Head of caudate nucleus (tissue), 42 donors: ENCODE measurements at regions not wholly inside any gene's neighbourhood (a gene's known extent, or its start where the extent isn't known, plus 50 kb on each side); places are given as distances from the start of the nearest gene placed in this dataset.
"Not testable (repeated sequence)": the region's sequence is repeated elsewhere in the genome, so short reads cannot be mapped to it uniquely, and the experiment has no call there.

Experiments
- DNase-seq, 42 donors: peaks; one replicate each; pipeline versions ENCODE4 v3.0.0 to v3.0.0-alpha.2; 2020 to 2021; ENCODE audit warnings: mixed read lengths in 7 of 42
- intact Hi-C: fragments of 100-400 bp; cut with DNase I; formaldehyde crosslinking; loops from one replicate; pipeline ENCODE4 v1.15.0; 2022

DNA sequence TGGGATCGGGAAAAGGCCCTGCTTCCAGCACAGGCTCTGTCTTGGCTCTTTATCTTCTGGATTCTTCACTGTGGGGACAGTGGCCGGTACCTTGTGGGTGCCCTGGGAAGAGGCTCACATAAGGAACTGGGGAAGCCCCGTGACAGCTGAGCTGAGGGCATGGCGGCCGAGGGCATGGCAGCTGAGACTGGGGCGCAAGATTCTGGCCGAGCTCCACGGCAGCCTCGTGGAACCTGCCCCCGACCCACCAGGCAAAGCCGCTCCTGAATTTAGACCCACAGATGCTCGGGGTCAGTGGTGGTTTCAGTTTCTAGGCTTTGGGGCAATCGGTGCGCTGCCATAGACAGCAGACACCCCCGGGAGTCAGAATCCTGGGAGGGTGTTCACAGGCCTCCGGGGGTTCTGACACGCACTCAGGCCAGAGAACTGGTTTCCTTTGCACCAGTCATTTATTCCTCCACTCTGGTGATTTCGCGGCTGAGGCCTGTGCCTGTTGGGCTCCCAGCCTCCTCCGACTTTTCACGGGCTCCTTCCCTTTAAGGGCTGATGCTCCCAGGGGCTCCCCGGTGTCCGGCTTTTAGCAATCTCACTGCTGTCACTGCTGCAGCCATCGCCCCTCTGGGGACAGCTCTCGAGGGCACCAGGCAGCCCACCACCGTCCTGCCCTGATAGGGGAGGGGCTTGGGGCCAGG, 117.6 kb downstream of the TEX29 start:
- intact Hi-C loops, result no loop called here
- peak in 2 of 42 donors; percentile 4 to 35 for DNase-seq

DNA sequence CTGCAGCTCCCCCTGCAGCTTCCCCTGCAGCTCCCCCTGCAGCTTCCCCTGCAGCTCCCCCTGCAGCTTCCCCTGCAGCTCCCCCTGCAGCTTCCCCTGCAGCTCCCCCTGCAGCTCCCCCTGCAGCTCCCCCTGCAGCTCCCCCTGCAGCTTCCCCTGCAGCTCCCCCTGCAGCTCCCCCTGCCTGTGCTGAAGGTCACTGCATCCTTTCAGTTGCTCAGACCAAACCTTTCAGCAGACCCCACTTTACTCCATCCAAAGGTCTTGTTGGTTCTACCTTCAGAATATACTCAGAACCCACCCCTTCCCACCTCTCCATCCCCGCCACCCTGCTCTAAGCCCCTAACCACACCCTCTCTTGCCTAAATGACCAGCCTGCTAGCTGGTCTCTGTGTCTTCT, 120.0 kb downstream of the TEX29 start:
- DNase-seq, result not testable (repeated sequence)

DNA sequence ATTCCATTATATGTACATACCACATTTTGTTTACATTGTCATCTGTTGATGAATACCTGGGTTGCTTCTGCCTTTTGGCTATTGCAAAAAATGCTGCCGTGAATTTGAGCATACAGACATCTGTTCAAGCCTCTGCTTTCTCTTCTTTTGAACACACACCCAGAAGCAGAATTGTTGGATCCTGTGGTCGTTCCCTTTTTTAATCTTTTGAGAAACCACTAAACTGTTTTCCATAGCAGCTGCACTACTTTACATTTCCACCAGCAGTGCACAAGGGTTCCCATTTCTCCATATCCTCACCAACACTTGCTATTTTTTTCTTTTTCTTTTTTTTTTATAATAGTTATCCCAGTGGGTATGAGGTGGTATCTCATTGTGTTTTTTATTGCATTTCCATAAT, 123.5 kb downstream of the TEX29 start:
- intact Hi-C loops, result no loop called here
- DNase-seq, result no peak

More for the DNA sequence above, 120.0 kb downstream of the TEX29 start:
- intact Hi-C loops, result not testable (repeated sequence)

DNA sequence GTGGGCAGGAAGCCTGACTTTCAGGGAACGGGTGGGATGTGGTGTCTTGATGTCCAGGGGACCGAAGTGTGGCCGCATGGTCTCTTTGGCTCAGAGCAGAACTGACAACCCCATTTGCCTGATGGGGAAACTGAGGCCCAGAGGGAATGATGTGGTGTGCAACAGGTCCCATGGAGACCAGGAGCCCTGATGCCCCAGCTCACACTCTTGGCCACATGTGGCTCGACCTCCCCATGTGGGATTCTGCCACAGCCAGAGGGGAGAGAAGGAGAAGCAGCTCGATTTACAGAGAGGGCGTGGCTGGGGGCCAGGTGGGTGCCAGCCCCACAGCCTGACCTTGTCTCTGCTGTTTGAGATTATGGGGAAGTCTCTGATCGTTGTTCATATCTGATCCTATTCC, 128.1 kb downstream of the TEX29 start:
- intact Hi-C loops, result no loop called here
- DNase-seq, result peak in 1 of 42 donors; percentile 27

DNA sequence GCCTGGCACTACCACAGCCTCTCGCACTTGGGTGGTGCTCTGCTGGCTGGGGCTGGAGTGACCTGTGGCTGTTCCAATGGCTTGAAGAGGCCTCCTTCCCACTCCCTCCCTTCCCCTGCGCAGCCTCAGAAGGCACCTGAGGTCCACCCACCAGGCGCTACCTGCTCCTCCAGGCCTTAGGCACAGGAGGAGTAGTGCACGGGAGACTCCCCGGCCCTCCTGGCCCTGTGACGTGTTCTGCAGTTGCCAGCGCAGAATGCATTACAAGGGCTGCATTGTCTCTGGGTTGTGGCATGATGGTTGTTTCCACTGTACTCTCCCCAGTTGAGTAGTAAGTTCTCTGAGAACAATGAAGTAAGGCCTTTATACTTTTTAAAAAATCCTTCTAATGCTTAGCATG, 128.6 kb downstream of the TEX29 start:
- intact Hi-C loops, result no loop called here
- peak in 37 of 42 donors; percentile 24 to 84 (median 60) for DNase-seq

DNA sequence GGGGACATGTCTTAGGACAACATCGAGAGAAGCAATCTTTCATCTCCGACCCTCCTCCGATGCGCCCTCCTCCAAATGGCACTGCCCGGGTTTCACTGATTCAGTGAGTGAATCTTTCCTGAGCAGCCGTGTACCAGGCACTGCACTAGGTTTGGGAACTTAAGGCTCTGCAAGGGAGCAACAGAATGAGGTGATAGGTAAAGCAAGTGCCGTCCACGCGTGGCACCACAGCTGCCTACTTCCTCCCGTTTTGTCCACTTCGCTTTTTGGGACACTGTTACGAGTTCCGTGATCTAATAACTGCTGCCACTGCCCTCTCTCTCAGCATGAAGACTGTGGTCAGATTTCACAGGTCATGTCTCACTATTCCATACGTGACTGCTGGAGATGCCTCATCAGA, 131.0 kb downstream of the TEX29 start:
- intact Hi-C loops, result loop anchor here (10.0 kb wide), 1 partner anchor 537 kb away; the partner anchor contains the start of gene ANKRD10
- peak in 17 of 42 donors; percentile 7 to 75 (median 36) for DNase-seq

DNA sequence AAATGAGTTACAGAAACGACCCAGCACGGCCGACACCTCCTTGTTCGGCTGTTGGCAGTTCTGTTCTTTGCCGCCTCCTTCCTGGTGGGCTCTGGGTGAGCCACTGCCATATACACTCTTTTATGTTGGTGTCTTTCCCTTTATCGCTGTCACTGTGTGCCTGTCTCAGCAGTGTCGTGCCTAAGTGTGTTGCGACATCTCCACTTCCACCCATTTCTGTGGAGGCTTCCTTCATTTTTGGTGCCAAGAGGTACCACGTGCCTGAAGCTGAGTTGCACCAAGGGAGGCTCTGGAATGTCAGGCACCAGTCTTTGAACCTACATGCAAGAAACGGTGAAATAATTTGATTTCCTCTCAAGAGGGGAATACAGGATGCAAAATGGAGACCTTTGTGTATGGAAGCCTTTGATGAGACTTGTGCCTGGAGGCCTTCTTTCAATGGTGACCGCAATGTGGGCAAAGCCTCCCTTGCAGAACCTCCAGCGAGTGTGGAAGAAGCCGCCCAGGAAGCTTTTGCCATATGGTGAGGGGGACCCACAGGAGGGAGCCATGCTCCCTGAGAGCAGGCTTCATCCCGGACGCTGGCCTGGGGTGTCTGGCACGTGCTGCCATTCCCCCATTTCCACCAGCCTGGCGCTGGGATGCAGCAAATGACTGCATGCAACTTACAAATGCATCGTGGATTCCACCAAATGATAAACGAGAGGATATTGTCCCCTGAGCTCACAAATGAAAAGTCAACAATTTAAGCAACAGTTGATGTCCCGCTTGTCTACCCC, 136.2 kb downstream of the TEX29 start:
- DNase-seq, result peak in 1 of 42 donors; percentile 29
- intact Hi-C loops, result loop anchor here (10.0 kb wide), 1 partner anchor 542 kb away; the partner anchor contains the start of gene ANKRD10

DNA sequence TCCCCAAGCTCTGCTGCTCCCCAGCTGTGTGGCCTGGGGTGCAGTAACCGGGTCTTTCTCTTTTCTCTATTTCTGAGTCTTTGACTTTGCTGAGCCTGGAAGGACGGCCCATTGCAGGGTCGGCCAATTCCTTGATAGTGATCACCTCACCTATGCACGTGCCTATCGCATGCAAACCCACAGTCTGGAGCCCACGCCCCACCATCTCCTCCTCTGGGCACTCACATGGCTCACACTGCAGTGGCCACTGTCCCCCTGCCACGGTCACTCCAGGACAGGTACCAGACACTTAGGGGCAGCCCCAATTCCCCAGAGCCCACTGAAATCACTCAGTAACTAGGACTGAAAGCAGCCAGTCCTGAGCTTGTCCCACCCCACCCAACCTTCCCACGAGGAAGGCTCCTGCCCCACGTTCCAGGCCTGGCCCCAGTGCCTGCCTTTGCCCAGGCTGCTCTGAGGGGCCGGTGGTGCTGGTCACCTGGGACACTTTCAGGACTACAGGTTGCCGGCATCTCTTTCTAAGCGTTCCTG, 137.6 kb downstream of the TEX29 start:
- intact Hi-C loops, result loop anchor here (10.0 kb wide), 1 partner anchor 543 kb away; the partner anchor contains the start of gene ANKRD10

DNA sequence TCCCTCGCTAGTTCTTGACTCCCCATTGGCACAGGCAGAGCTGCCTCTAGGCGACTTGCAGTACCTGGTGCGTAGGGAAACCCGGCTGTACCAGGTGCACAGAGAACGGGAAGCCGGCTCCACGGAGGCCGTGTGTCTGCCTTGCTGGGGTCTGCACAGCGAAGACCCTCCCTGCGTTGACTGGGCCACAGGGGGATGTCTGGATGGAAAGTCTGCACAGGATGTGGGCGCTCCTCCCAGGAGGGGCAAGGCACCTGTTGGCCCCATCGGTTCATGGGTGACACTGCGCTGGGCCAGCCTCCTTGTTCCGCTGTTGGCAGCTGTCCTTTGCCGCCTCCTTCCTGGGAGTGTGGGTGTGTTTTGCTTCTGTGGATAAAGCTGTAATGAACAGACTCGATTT, 138.3 kb downstream of the TEX29 start:
- intact Hi-C loops, result loop anchor here (10.0 kb wide), 1 partner anchor 544 kb away; the partner anchor contains the start of gene ANKRD10
- peak in 3 of 42 donors; percentile 9 to 28 (median 12) for DNase-seq

More for the DNA sequence above, 137.6 kb downstream of the TEX29 start:
- peak in 2 of 42 donors; percentile 3 to 15 for DNase-seq

DNA sequence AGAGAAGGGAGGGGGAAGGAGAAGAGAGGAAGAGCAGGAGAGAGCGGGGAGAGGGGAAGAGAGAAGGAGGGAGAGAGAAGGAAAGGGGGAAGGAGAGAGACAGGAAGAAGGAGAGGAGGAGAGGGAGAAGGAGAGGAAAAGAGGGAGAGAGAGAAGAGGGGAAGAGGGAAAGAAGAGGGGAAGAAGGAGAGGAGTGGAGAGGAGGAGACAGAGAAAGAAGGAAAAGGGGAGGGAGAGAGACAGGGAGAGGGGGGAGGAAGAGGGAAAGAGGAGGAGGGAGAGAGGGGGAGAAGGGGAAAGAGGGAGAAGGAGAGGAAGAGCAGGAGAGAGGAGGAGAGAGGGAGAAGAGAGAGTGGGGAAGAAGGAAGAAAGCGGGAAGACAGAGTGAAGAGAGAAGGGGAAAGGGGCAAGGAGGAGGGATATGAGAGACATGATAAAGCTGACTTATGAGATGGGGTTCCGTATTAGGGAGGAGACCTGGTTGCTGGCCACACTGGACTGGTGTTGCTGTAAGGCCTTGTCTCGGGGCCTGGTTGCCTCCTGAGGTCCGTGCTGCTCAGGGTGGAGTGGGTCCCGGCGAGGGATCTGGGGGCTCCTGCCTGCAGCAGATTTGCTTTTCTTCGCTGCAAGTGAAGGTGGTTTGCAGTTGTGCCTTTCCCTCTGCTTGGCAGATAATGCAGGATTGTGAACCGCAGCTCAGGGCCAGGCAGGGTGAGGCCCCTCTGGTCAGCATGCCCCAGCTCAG, 139.5 kb downstream of the TEX29 start:
- DNase-seq, result peak in 1 of 42 donors; percentile 1
- intact Hi-C loops, result loop anchor here (10.0 kb wide), 2 partner anchors 395 to 545 kb away; partner anchors contain the start of gene ANKRD10

DNA sequence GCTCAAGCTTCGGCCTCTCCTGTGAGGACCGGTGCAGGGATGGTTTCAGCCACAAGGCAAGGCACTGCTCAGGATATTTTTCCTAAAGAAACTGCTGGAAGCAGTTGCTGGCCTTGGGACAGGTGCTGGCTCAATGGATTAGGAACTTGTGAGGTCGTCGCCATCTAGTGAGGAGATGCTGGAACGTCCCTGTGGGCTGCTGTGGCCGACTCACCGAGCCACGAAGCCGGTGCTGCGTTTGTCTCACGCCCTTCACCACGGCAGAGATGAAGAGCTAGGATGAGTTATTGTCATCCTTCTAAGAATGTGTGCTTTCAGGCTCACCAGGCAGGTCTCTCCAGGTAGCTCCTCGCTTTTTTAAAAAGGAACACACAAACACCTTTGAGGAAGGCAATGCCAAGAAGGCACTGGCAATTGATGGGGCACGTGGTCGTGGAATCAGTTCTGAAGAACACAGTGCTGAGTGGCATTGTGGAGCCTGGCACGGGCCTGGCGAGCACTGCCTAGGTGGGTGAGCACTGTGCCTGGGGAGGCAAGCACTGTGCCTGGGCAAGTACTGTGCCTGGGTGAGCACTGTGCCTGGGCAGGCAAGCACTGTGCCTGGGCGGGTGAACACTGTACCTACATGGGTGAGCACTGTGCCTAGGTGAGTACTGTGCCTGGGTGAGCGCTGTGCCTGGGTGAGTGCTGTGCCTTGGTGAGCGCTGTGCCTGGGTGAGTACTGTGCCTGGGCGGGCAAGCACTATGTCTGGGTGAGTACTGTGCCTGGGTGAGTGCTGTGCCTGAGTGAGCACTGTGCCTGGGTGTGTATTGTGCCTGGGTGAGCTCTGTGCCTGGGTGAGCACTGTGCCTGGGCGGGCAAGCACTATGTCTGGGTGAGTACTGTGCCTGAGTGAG, 140.4 kb downstream of the TEX29 start:
- intact Hi-C loops, result loop anchor here (10.0 kb wide), 1 partner anchor 396 kb away; no protein-coding TSS in a partner anchor

DNA sequence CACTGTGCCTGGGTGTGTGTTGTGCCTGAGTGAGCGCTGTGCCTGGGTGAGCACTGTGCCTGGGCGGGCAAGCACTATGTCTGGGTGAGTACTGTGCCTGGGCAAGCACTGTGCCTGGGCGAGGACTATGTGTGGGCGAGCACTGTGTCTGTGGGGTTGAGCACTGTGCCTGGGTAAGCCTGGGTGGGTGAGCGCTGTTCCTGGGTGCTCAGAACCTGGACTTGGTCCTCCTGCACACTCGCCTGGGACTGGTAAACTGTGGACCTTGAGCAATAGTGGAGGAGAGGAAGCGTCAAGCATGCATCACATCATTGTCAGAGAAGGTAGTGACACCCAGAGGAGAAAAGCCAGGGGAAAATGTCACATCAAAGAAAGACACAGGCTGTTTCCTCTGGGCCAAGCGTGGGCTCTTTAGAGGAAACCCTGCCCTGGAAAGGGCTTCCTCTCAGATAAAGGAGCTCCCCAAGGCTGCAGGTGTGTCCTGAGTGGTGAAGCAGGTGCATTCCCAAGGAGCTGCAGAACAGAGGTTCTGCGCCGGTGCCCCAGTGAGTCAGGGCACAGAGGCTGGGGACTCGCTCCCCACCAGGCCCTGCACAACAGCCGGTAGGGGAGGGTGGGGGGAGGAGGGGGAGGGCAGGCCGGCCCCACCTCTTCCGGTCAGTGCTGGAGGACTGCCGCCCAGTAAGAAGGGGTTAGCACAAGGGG, 141.2 kb downstream of the TEX29 start:
- DNase-seq, result peak in 7 of 42 donors; percentile 7 to 31 (median 13)
- intact Hi-C loops, result loop anchor here (10.0 kb wide), 1 partner anchor 397 kb away; no protein-coding TSS in a partner anchor

More for the DNA sequence above, 140.4 kb downstream of the TEX29 start:
- peak; percentile 49 to 89 (median 72) for DNase-seq

DNA sequence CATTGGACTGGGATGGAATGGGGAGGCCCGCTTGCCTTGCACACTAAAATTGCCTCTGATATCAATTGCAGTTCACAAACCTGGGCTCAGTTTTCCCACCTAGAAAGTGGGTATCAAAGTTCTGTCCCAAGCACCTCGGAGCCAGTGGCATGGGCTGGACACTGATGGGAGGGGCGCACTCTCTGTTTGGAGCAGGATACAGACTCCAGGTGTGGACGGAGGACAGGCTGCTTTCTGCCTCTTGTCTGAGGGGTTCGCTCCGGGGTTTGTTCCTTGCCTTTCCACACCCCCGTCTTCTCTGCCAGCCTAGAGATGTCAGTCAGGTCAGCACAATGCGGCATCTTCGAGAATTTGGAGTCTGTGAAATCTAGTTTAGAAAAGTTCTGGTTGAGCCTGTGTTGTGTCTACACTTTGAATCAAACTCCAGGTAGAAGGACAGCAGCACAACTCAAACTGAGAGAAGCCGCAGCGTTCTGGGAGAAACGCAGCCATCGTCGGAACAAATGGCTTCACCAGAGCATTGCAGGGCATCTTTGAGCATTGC, 141.9 kb downstream of the TEX29 start:
- DNase-seq, result peak in 4 of 42 donors; percentile 4 to 40 (median 11)
- intact Hi-C loops, result loop anchor here (10.0 kb wide), 1 partner anchor 397 kb away; no protein-coding TSS in a partner anchor

DNA sequence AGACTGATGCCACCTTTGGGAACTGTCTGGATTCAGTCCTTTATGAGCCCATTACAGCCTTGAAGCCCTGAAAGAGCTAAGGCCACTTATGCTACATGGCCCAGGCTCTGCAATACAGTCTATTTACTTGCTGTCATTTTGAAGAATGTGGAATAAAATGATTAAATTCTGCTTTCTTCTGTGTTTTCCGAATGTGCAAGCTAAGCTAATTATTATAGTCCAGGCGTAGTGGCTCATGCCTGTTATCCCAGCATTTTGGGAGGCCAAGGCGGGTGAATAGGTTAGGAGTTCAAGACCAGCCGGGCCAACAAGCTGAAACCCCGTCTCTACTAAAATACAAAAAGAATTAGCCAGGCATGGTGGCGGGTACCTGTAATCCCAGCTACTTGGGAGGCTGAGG, 142.5 kb downstream of the TEX29 start:
- intact Hi-C loops, result loop anchor here (10.0 kb wide), 1 partner anchor 398 kb away; no protein-coding TSS in a partner anchor
- DNase-seq, result peak in 2 of 42 donors; percentile 0 to 1

DNA sequence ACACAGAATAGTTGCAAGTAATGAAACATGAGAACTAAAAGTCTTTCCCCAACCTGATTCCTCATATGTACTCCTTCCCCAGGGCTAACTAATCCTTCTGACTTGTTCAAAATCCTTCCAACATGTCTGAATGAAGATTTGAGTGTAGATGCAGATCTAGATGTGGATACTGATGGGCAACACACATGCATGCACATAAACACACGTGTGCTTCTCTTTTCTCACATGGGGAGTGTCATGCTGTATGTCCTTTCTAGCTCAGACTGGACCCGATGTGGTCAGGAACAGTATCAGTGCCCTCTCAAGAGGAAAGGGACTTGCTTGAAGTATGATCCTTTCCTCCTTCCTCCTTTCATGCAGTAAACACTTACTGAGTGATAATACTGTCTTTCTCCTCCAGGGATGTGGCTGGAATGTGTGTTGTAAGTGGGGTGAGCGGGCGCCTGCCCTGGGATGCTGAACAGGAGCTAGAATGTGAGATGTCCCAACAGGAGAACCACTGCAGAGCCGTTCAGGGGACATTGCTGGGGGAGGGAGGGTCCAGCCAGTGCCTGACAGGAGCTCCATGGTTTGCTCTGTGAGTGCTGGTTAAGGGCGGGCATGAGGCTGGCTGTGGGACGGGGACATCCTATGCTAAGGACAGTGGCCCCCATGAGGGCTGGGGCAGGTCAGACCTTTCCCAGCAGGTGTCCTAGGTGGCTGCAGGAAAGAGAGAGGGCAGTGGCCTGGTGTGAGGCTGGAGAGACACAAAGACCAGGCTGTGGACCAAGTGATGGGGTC, 146.9 kb downstream of the TEX29 start:
- DNase-seq, result peak in 1 of 42 donors; percentile 9
- intact Hi-C loops, result loop anchor here (10.0 kb wide), 1 partner anchor 402 kb away; no protein-coding TSS in a partner anchor
